H1 (cell line): ENCODE measurements at regions not wholly inside any gene's neighbourhood (a gene's known extent, or its start where the extent isn't known, plus 50 kb on each side); places are given as distances from the start of the nearest gene placed in this dataset.

Experiments
- CTCF ChIA-PET: fragments of 300-600 bp; sonication (Branson Sonifier 250); formaldehyde crosslinking; loops from one replicate; lab custom pipeline; 2021; ENCODE audit not compliant: partially characterized antibody; lab: Charles Lee
- POLR2A ChIA-PET: fragments of 300-600 bp; sonication (Branson Sonifier 250); formaldehyde crosslinking; loops from one replicate; lab custom pipeline; 2021; ENCODE audit warnings: inconsistent platforms; ENCODE audit not compliant: partially characterized antibody; lab: Charles Lee
- DNase-seq, 2 experiments: peaks; one replicate each; pipeline versions ENCODE4 v3.0.0 to v3.0.0-alpha.2; 2010 to 2022; ENCODE audit warnings: low spot score in 2 of 2, low read depth in 1 of 2, mixed read lengths in 1 of 2
- FAIRE-seq: peaks from 2 replicates; lab custom pipeline; 2011; peaks lifted over from hg19 to GRCh38; lab: Jason Lieb, UNC
- H2AFZ ChIP-seq: 2 replicates; pipeline ENCODE4 v1.8.1; 2012; ENCODE audit warnings: low read length, inconsistent platforms
- H2AK5ac ChIP-seq: 2 replicates; pipeline ENCODE4 v1.6.1; 2013; ENCODE audit warnings: low read depth, low read length
- H2BK120ac ChIP-seq: replicated peaks from 2 replicates; pipeline ENCODE3; 2013; ENCODE audit warnings: low read depth, low read length, inconsistent platforms
- H2BK12ac ChIP-seq: 2 replicates; pipeline ENCODE4 v1.6.1; 2013; ENCODE audit warnings: low read depth, low read length
- H2BK15ac ChIP-seq: 2 replicates; pipeline ENCODE4 v1.6.1; 2013; ENCODE audit warnings: low read length
- H2BK20ac ChIP-seq: 2 replicates; pipeline ENCODE4 v1.6.1; 2013; ENCODE audit warnings: low read length
- H2BK5ac ChIP-seq: 2 replicates; pipeline ENCODE4 v1.6.1; 2013; ENCODE audit warnings: low read depth, low read length
- H3K14ac ChIP-seq: 2 replicates; pipeline ENCODE4 v1.6.1; 2013; ENCODE audit warnings: inconsistent platforms; ENCODE audit not compliant: insufficient read length
- H3K18ac ChIP-seq: 2 replicates; pipeline ENCODE4 v1.6.1; 2013; ENCODE audit warnings: low read length; ENCODE audit errors: extremely low read depth
- H3K23ac ChIP-seq: 2 replicates; pipeline ENCODE4 v1.6.1; 2013; ENCODE audit warnings: inconsistent platforms; ENCODE audit not compliant: insufficient read length
- H3K23me2 ChIP-seq: 2 replicates; pipeline ENCODE4 v1.6.1; 2013; ENCODE audit warnings: low read depth, low read length
- H3K27ac ChIP-seq: 2 replicates; pipeline ENCODE4 v1.6.1; 2011; ENCODE audit warnings: low read depth, low read length, inconsistent platforms
- H3K27me3 ChIP-seq, 4 experiments: replicated peaks in 1 of 4; 1 replicate in 1 of 4; 2 replicates in 3 of 4; pipeline versions ENCODE4 v1.6.1 to v1.8.1; 2011 to 2013; ENCODE audit warnings: low read length in 3 of 4, mild to moderate bottlenecking in 3 of 4, inconsistent platforms in 2 of 4, mixed read lengths in 2 of 4, moderate library complexity in 1 of 4; ENCODE audit not compliant: control insufficient read depth in 3 of 4, insufficient read depth in 3 of 4; ENCODE audit errors: extremely low read depth in 1 of 4
- H3K36me3 ChIP-seq, 4 experiments: 2 replicates each; pipeline versions ENCODE4 v1.6.1 to v1.8.1; 2011 to 2013; ENCODE audit warnings: mild to moderate bottlenecking in 4 of 4, low read length in 3 of 4, moderate library complexity in 2 of 4, control low read depth in 1 of 4, inconsistent platforms in 1 of 4; ENCODE audit not compliant: insufficient read depth in 4 of 4, control insufficient read depth in 2 of 4
- H3K4ac ChIP-seq: replicated peaks from 2 replicates; pipeline ENCODE3; 2013; ENCODE audit warnings: low read length, low read depth, mixed read lengths, inconsistent platforms; ENCODE audit not compliant: insufficient read length
- H3K4me1 ChIP-seq, 4 experiments: replicated peaks in 1 of 4; 1 replicate in 1 of 4; 2 replicates in 3 of 4; pipeline versions ENCODE4 v1.6.1 to v1.8.1; 2011 to 2013; ENCODE audit warnings: low read length in 3 of 4, inconsistent platforms in 2 of 4, mixed read lengths in 1 of 4; ENCODE audit not compliant: insufficient read depth in 4 of 4, control insufficient read depth in 3 of 4
- H3K4me2 ChIP-seq, 2 experiments: 2 replicates each; pipeline versions ENCODE4 v1.6.1 to v1.8.1; 2011 to 2013; ENCODE audit warnings: low read depth in 2 of 2, low read length in 2 of 2, control low read depth in 1 of 2, inconsistent platforms in 1 of 2, mild to moderate bottlenecking in 1 of 2; ENCODE audit not compliant: insufficient read depth in 1 of 2
- H3K4me3 ChIP-seq, 4 experiments: fragments of 200-600, 300-600 bp in 1 of 4; sonication (generic), shearing (Covaris generic), sonication (Bioruptor Twin) in 1 of 4; 2 replicates each; pipeline versions ENCODE4 v1.5.1 to v1.8.1; 2011 to 2016; ENCODE audit warnings: low read length in 4 of 4, low read depth in 3 of 4, control low read depth in 2 of 4, inconsistent platforms in 2 of 4, mild to moderate bottlenecking in 2 of 4, mixed read lengths in 1 of 4, moderate library complexity in 1 of 4; ENCODE audit not compliant: insufficient read depth in 2 of 4; ENCODE audit errors: extremely low read depth in 1 of 4
- H3K56ac ChIP-seq: replicated peaks from 2 replicates; pipeline ENCODE3; 2013; ENCODE audit warnings: low read depth, mild to moderate bottlenecking, mixed read lengths, low read length, inconsistent platforms; ENCODE audit not compliant: insufficient read length
- H3K79me1 ChIP-seq: 2 replicates; pipeline ENCODE4 v1.6.1; 2013; ENCODE audit warnings: low read depth, low read length, control low read depth
- H3K79me2 ChIP-seq, 2 experiments: 2 replicates each; pipeline versions ENCODE4 v1.6.1 to v1.8.1; 2012 to 2013; ENCODE audit warnings: low read length in 2 of 2, mild to moderate bottlenecking in 2 of 2, inconsistent platforms in 1 of 2; ENCODE audit not compliant: insufficient read depth in 2 of 2, control insufficient read depth in 1 of 2
- H3K9ac ChIP-seq, 4 experiments: replicated peaks in 1 of 4; 1 replicate in 1 of 4; 2 replicates in 3 of 4; pipeline versions ENCODE4 v1.6.1 to v1.8.1; 2011 to 2013; ENCODE audit warnings: low read depth in 3 of 4, low read length in 3 of 4, control low read depth in 2 of 4, mild to moderate bottlenecking in 2 of 4, moderate library complexity in 2 of 4, inconsistent platforms in 1 of 4; ENCODE audit errors: extremely low read depth in 1 of 4
- H3K9me3 ChIP-seq, 2 experiments: 2 replicates each; pipeline versions ENCODE4 v1.6.1 to v1.8.1; 2012 to 2013; ENCODE audit warnings: mild to moderate bottlenecking in 2 of 2, moderate library complexity in 2 of 2, control low read depth in 1 of 2, inconsistent platforms in 1 of 2, low read depth in 1 of 2, low read length in 1 of 2, mixed read lengths in 1 of 2; ENCODE audit not compliant: insufficient read depth in 2 of 2
- H4K20me1 ChIP-seq, 2 experiments: replicated peaks in 1 of 2; 2 replicates each; pipeline versions ENCODE3 to v1.8.1; 2011 to 2013; ENCODE audit warnings: inconsistent platforms in 2 of 2, low read length in 2 of 2, mild to moderate bottlenecking in 1 of 2; ENCODE audit not compliant: insufficient read depth in 2 of 2, control insufficient read depth in 1 of 2
- H4K5ac ChIP-seq: 2 replicates; pipeline ENCODE4 v1.6.1; 2013; ENCODE audit warnings: low read length, low read depth, mixed read lengths, inconsistent platforms; ENCODE audit not compliant: insufficient read length
- H4K8ac ChIP-seq: 2 replicates; pipeline ENCODE4 v1.8.0; 2013; ENCODE audit warnings: mild to moderate bottlenecking, moderate library complexity, low read length, inconsistent platforms; ENCODE audit not compliant: insufficient read depth; ENCODE audit errors: extremely low read depth
- H4K91ac ChIP-seq: replicated peaks from 2 replicates; pipeline ENCODE3; 2013; ENCODE audit warnings: low read length, mixed read lengths, inconsistent platforms; ENCODE audit not compliant: insufficient read length
- CEBPB ChIP-seq: IDR thresholded peaks from 2 replicates; pipeline ENCODE4 v1.6.1; 2012; ENCODE audit warnings: low read depth, low read length
- NRF1 ChIP-seq: IDR thresholded peaks from 2 replicates; pipeline ENCODE4 v1.6.1; 2011; ENCODE audit warnings: mild to moderate bottlenecking, low read depth, low read length, improper control_type of control experiment
- WGBS, 2 experiments: shearing (Covaris generic) in 1 of 2; methylation state at CpG; one replicate each; pipeline versions ENCODE4 v1.1.6 to v1.1.7; 2013 to 2015; ENCODE audit warnings: low lambda C conversion rate in 2 of 2, mixed read lengths in 2 of 2, inconsistent platforms in 1 of 2, low coverage in 1 of 2, missing lambda C conversion rate in 1 of 2; ENCODE audit not compliant: insufficient replicate concordance in 2 of 2, insufficient coverage in 1 of 2, insufficient read length in 1 of 2; ENCODE audit errors: extremely low coverage in 1 of 2, missing lambda C conversion rate in 1 of 2; 5-methylcytosine and 5-hydroxymethylcytosine counted together

DNA sequence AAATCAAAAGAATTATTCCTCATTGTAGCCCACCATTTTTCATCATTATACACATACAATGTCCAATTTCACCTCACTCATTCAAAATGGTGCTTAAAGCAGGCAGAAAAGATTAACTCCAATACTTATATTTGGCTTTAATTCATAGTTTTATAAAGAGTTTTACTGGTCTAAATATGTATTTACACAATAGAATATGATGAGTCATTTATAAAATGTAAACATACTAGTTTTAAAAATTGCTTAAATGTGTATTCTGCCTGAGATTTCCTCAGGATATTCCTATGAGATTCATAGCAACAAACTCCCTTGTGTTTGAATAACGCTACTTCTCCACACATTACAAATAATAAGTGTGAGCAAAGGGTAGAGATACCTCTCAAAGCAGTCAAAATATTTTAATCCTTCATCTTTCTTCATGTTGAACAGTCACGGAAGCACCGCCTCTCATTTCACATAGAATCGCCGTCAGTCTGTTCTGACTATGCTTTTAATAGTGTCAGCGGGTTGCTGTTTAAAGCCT lies 75.7 kb upstream of the GBE1 start:
- Histone ChIP-seq H4K91ac (no peak overlapping the region), H3K79me1 (no peaks in the 10 kb centered on the region), H4K20me1 (no peaks in the 10 kb centered on the region), H2BK12ac (no peak overlapping the region), H3K79me2 (no peaks in the 10 kb centered on the region), H2BK5ac (no peak overlapping the region), H2AFZ (no peak overlapping the region), H3K9ac (no peak overlapping the region), H2AK5ac (no peak overlapping the region), H2BK120ac (no peak overlapping the region), H3K14ac (no peak overlapping the region), H3K56ac (no peak overlapping the region), H3K27ac (no peak overlapping the region), H3K36me3 (no peaks in the 10 kb centered on the region), H3K18ac (no peak overlapping the region), H3K23me2 (no peaks in the 10 kb centered on the region), H4K5ac (no peak overlapping the region), H3K4ac (no peak overlapping the region), H3K4me1 (no peaks in the 10 kb centered on the region), H3K4me2 (no peak overlapping the region), H3K4me3 (no peak overlapping the region), H3K27me3 (no peaks in the 10 kb centered on the region)
- POLR2A ChIA-PET = no interaction called here
- CTCF ChIA-PET = no interaction called here
- WGBS, 2 experiments = 95% methylated on average over 6 of the region's 6 CpGs; no CpG with 5 or more reads in 1 of the 2 experiments
- FAIRE-seq = no peak
- no peak for TF ChIP-seq CEBPB
- TF ChIP-seq NRF1 = no peak
- TF ChIP-seq, all 59 proteins: peak for 0
- no peak overlapping the region for H2BK15ac ChIP-seq
- no peak overlapping the region for H3K23ac ChIP-seq
- no peak for DNase-seq
- no peak overlapping the region for H2BK20ac ChIP-seq
- H4K8ac ChIP-seq = no peak overlapping the region
- H3K9me3 ChIP-seq = no peaks in the 10 kb centered on the region
